HPDE6-E6E7 (cell line): ENCODE measurements at regions not wholly inside any gene's neighbourhood (a gene's known extent, or its start where the extent isn't known, plus 50 kb on each side); places are given as distances from the start of the nearest gene placed in this dataset.

Experiments used
- DNase-seq: peaks from one replicate; pipeline ENCODE4 v3.0.0; 2011; ENCODE audit warnings: missing footprints; ENCODE audit errors: extremely low spot score

GRCh38 chr2:2667690-2668089 lies 336.6 kb upstream of the MYT1L start:
- no peak for DNase-seq

GRCh38 chr2:2665834-2666133 lies 334.7 kb upstream of the MYT1L start:
- no peak for DNase-seq

GRCh38 chr2:2664989-2665833 lies 334.1 kb upstream of the MYT1L start:
- peak; percentile 60 for DNase-seq

GRCh38 chr2:2663401-2664036 lies 332.4 kb upstream of the MYT1L start:
- DNase-seq, result no peak

GRCh38 chr2:2662847-2663356 lies 331.8 kb upstream of the MYT1L start:
- no peak for DNase-seq

- no peak for DNase-seq
Measured at GRCh38 chr2:2662037-2662846, 331.2 kb upstream of the MYT1L start.

- no peak for DNase-seq
Measured at GRCh38 chr2:2660789-2661355, 329.8 kb upstream of the MYT1L start.

- DNase-seq, result no peak
Measured at GRCh38 chr2:2657121-2657962, 326.3 kb upstream of the MYT1L start.

GRCh38 chr2:2656115-2657011 lies 325.3 kb upstream of the MYT1L start:
- no peak for DNase-seq

- no peak for DNase-seq
Measured at GRCh38 chr2:2655453-2656114, 324.5 kb upstream of the MYT1L start.

GRCh38 chr2:2653231-2653630 lies 322.2 kb upstream of the MYT1L start:
- DNase-seq, result no peak

- DNase-seq, result no peak
Measured at GRCh38 chr2:2650608-2651375, 319.7 kb upstream of the MYT1L start.

- no peak for DNase-seq
Measured at GRCh38 chr2:2649109-2650072, 318.3 kb upstream of the MYT1L start.

- no peak for DNase-seq
Measured at GRCh38 chr2:2648094-2648493, 317.0 kb upstream of the MYT1L start.

GRCh38 chr2:2647141-2647541 lies 316.1 kb upstream of the MYT1L start:
- DNase-seq, result peak; percentile 23

- peak; percentile 38 for DNase-seq
Measured at GRCh38 chr2:2646433-2647051, 315.5 kb upstream of the MYT1L start.
